Osteocyte (in vitro differentiated cells): ENCODE measurements at regions not wholly inside any gene's neighbourhood (a gene's known extent, or its start where the extent isn't known, plus 50 kb on each side); places are given as distances from the start of the nearest gene placed in this dataset.
"Not testable (repeated sequence)": the region's sequence is repeated elsewhere in the genome, so short reads cannot be mapped to it uniquely, and the experiment has no call there.

Experiments
- DNase-seq: peaks from one replicate; pipeline ENCODE4 v3.0.0; 2021; ENCODE audit warnings: mixed read lengths; ENCODE audit not compliant: unreplicated experiment; ENCODE audit errors: extremely low spot score
- H3K27ac Mint-ChIP-seq: one replicate; pipeline ENCODE4 v1.8.0; 2021; ENCODE audit warnings: mild to moderate bottlenecking, mixed read lengths; ENCODE audit not compliant: unreplicated experiment
- H3K27me3 Mint-ChIP-seq: one replicate; pipeline ENCODE4 v1.8.0; 2021; ENCODE audit warnings: mixed read lengths; ENCODE audit not compliant: unreplicated experiment
- H3K36me3 Mint-ChIP-seq: one replicate; pipeline ENCODE4 v1.8.0; 2021; ENCODE audit warnings: mixed read lengths; ENCODE audit not compliant: unreplicated experiment
- H3K4me1 Mint-ChIP-seq: one replicate; pipeline ENCODE4 v1.8.0; 2021; ENCODE audit warnings: mixed read lengths; ENCODE audit not compliant: unreplicated experiment
- H3K4me3 Mint-ChIP-seq: one replicate; pipeline ENCODE4 v1.8.0; 2021; ENCODE audit warnings: mild to moderate bottlenecking, moderate library complexity, mixed read lengths; ENCODE audit not compliant: unreplicated experiment
- H3K9me3 Mint-ChIP-seq: one replicate; pipeline ENCODE4 v1.8.0; 2021; ENCODE audit warnings: mixed read lengths; ENCODE audit not compliant: unreplicated experiment
- TF ChIP-seq, protein P1 (sequence below): fragments of 200-600 bp; sonication (generic); IDR thresholded peaks from 2 replicates; pipeline ENCODE4 v1.5.0; 2021; ENCODE audit warnings: antibody characterized with exemption, mild to moderate bottlenecking, moderate library complexity

DNA sequence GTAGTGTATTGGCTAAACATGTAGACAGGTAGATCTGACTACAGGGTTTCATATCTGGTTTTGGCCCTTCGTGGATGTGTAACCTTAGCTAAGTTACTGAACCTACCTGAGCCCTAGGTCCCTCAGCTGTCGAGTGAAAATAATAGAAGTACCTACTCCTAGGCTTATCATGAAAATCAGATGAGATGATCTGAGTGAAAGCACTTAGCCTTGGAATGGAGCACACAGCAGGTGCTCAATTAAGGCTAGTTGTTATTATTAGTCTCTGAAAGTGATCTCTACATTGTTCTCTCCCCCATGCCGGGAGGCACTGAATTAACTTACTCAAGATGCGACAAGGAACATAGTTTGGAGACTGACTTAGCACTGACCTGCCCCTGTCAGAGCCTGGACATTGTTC lies 174.7 kb upstream of the ZNF217 start:
- no peaks in the 10 kb centered on the region for H3K36me3 Mint-ChIP-seq
- no peak for DNase-seq
- TF ChIP-seq, protein P1, sequence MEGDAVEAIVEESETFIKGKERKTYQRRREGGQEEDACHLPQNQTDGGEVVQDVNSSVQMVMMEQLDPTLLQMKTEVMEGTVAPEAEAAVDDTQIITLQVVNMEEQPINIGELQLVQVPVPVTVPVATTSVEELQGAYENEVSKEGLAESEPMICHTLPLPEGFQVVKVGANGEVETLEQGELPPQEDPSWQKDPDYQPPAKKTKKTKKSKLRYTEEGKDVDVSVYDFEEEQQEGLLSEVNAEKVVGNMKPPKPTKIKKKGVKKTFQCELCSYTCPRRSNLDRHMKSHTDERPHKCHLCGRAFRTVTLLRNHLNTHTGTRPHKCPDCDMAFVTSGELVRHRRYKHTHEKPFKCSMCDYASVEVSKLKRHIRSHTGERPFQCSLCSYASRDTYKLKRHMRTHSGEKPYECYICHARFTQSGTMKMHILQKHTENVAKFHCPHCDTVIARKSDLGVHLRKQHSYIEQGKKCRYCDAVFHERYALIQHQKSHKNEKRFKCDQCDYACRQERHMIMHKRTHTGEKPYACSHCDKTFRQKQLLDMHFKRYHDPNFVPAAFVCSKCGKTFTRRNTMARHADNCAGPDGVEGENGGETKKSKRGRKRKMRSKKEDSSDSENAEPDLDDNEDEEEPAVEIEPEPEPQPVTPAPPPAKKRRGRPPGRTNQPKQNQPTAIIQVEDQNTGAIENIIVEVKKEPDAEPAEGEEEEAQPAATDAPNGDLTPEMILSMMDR, result no peak
- no peaks in the 10 kb centered on the region for H3K27me3 Mint-ChIP-seq
- H3K4me1 Mint-ChIP-seq, result peaks cover 59% of the 10 kb centered on the region
- H3K27ac Mint-ChIP-seq, result peak overlapping the region; percentile 64
- H3K9me3 Mint-ChIP-seq, result no peaks in the 10 kb centered on the region
- H3K4me3 Mint-ChIP-seq, result no peak overlapping the region

DNA sequence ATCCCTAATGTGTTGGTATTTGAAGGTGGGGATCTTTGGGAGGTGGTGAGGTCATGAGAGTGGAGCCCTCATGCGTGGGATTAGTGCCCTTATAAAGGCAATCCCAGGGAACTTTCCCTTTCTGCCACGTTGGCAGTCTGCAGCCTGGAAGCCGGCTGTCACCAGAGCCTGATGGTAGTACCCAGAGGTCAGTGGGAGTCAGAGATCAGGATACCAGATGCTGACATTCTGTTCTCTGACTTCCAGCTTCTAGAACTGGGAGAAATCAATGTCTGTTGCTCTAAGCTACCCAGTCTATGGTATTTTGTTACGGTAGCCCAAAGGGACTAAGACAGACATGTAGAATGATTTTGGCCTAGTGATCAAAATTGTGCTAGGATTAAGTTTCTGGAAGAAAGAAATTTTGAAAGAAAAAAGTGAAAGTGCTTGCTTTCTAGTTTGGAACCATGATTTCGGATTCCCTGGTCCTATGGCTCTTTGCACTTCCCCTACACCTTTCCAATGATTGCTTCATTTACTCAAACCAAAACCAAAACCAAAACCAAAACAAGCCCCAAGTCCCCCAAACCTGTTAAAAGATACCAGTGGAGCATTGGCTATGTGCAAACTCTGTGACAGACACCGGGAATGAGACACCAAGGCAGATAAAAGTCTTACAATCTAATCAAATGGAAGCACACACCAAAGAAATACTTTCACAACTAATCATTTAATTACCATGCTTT lies 173.7 kb upstream of the ZNF217 start:
- Mint-ChIP-seq H3K9me3 (no peaks in the 10 kb centered on the region), H3K4me1 (peaks cover 52% of the 10 kb centered on the region), H3K36me3 (no peaks in the 10 kb centered on the region), H3K27me3 (no peaks in the 10 kb centered on the region), H3K27ac (peak overlapping the region; percentile 47), H3K4me3 (no peak overlapping the region)
- DNase-seq, result no peak
- TF ChIP-seq, protein P1, result no peak

DNA sequence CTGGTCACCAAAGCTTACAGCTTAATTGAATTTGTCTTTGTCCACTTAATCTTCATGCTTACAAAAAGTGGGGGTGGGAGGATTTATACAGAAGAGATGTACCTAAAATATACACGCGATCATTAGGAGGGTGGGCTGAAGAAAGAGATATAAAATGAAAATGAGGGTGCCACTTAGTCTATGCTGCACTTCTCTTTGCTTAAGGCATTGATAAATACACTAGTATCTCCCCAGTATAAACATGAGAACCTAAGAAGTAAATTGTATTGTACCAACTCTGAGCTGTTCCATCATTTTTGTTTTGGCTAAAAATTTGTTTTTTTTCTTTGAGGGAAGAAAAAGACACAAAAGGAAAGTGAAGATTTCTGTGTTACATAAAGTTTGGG lies 170.8 kb upstream of the ZNF217 start:
- TF ChIP-seq, protein P1, result no peak
- no peaks in the 10 kb centered on the region for H3K9me3 Mint-ChIP-seq
- DNase-seq, result no peak
- H3K4me1 Mint-ChIP-seq, result peaks cover 36% of the 10 kb centered on the region
- H3K27ac Mint-ChIP-seq, result peak overlapping the region; percentile 83
- peak overlapping the region; percentile 49 for H3K4me3 Mint-ChIP-seq
- H3K36me3 Mint-ChIP-seq, result no peaks in the 10 kb centered on the region
- H3K27me3 Mint-ChIP-seq, result no peaks in the 10 kb centered on the region

DNA sequence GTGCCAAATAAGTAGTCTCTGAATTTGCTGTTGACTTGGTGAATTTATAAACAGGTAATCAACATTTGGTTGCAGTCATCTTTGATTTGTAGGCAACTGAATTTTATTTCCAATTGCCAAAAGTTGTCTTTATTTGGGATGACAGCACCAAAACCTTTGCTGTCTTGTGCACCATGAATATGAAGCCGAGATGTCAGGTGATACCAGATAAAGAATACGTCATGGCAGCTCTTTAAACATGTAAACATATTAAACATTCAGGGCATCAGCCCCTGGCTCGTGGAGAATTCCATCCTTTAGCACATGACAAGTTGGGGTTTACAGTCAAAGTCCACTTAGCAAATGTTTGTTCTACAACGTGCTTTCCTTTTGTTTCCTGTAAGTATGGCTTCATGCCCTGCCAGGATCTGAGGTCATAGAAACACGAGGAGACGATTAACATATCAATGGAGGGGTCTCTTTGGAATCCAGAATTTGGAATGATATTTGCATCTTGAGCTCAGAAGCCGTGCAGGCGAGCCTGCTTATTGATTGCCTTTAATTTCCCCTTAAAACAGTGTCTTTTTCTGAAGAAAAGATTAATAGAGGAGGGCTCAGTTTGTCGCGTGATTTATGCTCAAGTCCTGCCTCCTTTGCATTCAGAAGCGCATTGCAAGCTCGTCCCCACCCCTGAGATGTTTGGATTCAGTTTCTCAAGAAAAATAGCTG lies 170.2 kb upstream of the ZNF217 start:
- H3K36me3 Mint-ChIP-seq, result no peaks in the 10 kb centered on the region
- DNase-seq, result no peak
- H3K4me1 Mint-ChIP-seq, result peaks cover 30% of the 10 kb centered on the region
- peak overlapping the region; percentile 49 for H3K4me3 Mint-ChIP-seq
- TF ChIP-seq, protein P1, result no peak
- peak overlapping the region; percentile 83 for H3K27ac Mint-ChIP-seq
- H3K27me3 Mint-ChIP-seq, result no peaks in the 10 kb centered on the region
- H3K9me3 Mint-ChIP-seq, result no peaks in the 10 kb centered on the region

DNA sequence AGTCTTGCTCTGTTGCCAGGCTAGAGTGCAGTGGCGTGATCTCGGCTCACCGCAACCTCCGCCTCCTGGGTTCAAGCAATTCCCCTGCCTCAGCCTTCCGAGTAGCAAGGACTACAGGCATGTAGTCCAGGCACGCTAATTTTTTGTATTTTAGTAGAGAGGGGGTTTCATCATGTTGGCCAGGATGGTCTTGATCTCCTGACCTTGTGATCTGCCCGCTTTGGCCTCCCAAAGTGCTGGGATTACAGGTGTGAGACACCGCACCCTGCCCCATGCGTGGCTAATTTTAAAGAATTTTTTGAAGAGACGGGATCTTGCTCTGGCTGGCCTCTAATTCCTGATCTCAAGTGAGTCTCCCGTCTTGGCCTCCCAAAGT lies 168.8 kb upstream of the ZNF217 start:
- not testable (repeated sequence) for H3K36me3 Mint-ChIP-seq, H3K27ac Mint-ChIP-seq, DNase-seq, H3K4me3 Mint-ChIP-seq, H3K27me3 Mint-ChIP-seq, H3K9me3 Mint-ChIP-seq
- H3K4me1 Mint-ChIP-seq, result peaks cover 19% of the 10 kb centered on the region
